HG03097 (cell line): ENCODE measurements at regions not wholly inside any gene's neighbourhood (a gene's known extent, or its start where the extent isn't known, plus 50 kb on each side); places are given as distances from the start of the nearest gene placed in this dataset.

Experiments
- ATAC-seq: cut with Tn5 transposase; IDR thresholded peaks from one replicate; pipeline ENCODE4 v1.9.1; 2021; ENCODE audit not compliant: unreplicated experiment, low FRiP score

GRCh38 chr9:71384343-71384742 is 262.9 kb upstream of the TRPM3 start:
- ATAC-seq: no peak

- ATAC-seq: no peak
Observed at GRCh38 chr9:71383308-71383940, 262.0 kb upstream of the TRPM3 start.

DNA sequence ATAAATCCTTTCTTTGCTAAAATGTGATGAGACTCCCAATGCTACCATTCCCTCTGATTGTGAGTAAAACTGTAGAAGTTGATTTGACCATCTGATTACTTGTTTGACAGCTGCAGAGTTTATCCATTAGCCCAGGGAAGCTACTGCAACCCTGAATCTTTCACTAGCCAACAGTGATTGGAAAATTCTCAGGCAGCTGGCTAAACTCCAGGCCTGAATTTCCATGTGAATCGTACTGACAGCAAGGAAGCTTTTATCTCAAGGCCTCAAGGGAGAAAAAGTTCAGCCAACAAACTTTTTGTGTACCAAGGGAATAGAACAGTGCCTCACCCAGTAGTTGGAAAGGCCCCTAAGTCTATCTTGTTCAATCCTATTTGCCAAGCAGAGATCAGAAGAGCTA is 246.7 kb upstream of the TRPM3 start:
- no peak for ATAC-seq

DNA sequence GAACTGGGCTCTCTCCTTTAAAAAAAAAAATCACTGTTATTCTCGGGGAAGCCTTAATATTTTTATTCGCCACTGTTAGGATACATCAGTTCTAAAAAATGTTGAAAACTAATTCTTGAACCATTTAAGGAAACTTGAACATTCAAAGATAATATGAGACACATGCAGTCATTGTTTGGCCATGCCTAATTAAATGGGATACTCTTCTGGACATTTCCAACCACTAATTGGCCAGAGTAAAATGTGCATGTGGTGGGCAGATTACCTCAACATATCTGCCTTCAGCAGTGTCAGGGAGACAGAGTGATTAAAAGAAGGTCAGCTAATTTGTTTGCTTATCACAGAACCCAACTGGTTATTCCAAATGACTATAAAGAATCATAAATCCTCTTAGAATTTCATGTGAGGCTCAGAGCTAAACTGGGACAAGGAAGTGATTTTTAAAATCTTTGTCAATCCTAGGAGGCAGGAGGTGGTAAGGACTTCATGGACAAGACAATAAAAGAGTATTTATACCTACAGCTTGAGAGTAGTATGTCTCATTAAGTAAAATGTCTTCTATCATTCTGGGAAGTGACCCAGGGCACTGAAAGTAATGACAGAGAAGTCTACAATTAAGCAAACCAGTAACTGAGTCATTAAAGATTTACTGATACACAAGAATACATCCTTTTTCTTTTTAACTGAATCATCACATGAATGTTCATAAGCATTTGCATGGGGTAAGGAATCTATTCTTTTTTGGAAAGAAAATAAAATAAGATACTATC is 242.9 kb upstream of the TRPM3 start:
- ATAC-seq: no peak

- no peak for ATAC-seq
Observed at GRCh38 chr9:71363286-71363961, 242.0 kb upstream of the TRPM3 start.

DNA sequence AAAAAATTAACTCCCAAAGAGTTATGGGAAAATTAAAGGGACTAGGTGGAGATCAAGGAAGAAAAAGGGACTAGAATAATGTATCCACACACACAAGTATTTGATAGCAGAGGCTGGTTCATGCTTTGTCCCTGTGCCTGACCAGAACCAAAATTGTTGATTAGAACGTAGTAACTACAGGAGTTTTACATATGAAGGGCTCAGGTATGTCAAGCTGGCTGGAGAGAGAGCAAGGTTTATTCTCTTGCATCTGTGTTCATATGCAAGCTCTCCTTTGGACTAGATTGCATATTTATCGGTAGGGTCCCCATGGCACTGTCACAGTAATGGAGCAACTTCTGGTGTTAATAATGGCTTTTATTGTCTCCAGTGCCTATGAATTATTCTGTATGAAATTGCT is 239.9 kb upstream of the TRPM3 start:
- ATAC-seq: no peak

DNA sequence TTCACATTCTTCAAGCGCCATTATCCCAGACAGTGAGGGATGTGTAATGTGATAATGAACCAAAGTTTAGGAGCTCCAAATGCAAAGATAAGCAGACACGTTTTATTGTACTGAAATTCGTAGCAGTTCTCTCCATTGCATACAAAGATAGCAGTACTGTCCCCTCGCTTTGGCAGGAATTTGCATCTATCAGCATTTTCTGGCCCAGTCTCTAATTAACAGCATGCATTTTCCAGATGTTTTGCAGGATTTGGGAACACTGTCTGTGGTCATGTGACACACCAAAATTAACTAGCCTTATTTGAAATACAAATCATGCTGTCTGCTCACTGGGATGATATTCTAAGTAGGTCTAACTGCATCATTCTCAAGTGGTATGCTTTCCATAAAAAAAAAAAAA is 235.9 kb upstream of the TRPM3 start:
- no peak for ATAC-seq

- no peak for ATAC-seq
Observed at GRCh38 chr9:71355884-71356283, 234.5 kb upstream of the TRPM3 start.

- no peak for ATAC-seq
Observed at GRCh38 chr9:71353720-71354119, 232.3 kb upstream of the TRPM3 start.

DNA sequence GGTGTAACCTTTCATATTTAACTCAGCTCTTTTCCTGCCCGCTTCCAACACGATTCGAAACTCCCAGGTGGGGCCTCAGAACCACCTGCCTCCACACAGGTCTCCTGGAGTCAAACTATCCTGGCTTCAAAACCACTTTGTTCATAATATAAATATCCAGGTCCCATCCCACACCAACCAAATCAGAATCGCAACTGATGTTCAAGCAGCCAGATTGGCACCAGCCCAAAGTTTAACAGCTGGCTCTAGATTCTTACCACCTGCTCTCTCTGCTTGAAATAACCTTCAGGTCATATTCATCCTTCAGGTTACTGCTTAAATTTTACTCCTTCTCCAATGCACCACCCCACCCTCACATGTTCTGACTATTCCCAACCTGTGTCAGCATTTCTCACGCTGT is 231.4 kb upstream of the TRPM3 start:
- no peak for ATAC-seq

- no peak for ATAC-seq
Observed at GRCh38 chr9:71349218-71349617, 227.8 kb upstream of the TRPM3 start.

- no peak for ATAC-seq
Observed at GRCh38 chr9:71333321-71333720, 211.9 kb upstream of the TRPM3 start.

DNA sequence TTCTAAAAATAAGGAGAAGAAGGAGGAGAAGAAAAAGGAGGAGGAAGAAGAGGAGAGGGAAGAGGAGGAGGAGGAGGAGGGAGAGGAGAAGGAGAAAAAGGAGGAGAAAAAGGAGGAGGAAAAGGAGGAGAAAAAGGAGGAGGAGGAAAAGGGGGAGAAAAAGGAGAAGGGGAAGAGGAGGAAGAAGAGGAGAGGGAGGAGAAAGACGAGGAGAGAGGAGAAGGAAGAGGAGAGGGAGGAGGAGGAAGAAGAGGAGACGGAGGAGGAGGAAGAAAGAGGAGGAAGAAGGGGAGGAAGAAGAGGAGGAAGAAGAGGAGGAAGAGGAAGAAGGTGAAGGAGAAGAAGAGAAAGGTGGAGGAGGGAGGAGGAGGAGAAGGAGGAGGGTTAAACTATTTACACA is 210.2 kb upstream of the TRPM3 start:
- no peak for ATAC-seq

GRCh38 chr9:71329873-71330272 is 208.5 kb upstream of the TRPM3 start:
- no peak for ATAC-seq

GRCh38 chr9:71326360-71326759 is 204.9 kb upstream of the TRPM3 start:
- ATAC-seq: no peak

GRCh38 chr9:71323357-71323756 is 201.9 kb upstream of the TRPM3 start:
- no peak for ATAC-seq

GRCh38 chr9:71322311-71322710 is 200.9 kb upstream of the TRPM3 start:
- ATAC-seq: no peak

GRCh38 chr9:71308454-71308853 is 187.0 kb upstream of the TRPM3 start:
- ATAC-seq: peak; percentile 58

- no peak for ATAC-seq
Observed at GRCh38 chr9:71306134-71306533, 184.7 kb upstream of the TRPM3 start.

GRCh38 chr9:71303351-71303750 is 181.9 kb upstream of the TRPM3 start:
- ATAC-seq: no peak

DNA sequence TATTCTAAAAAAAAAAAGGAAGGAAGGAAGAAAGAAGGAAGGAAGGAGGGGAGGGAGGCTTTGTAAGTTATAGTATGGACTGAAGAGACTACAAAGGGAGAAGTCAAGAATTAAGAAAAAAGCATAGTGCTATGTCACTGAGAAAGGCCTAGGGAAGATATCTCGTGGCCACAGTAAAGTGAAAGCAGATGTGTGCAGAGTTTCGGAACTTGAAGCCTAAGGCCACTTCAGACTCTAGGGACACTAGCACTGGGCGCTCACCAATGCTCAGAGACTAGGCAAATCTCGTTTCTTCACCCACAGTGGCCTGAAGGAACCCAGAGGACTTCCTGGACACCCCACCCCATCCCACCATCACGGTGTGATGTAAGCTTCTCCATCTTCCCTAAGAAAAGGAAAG is 181.4 kb upstream of the TRPM3 start:
- ATAC-seq: no peak

GRCh38 chr9:71295928-71296327 is 174.5 kb upstream of the TRPM3 start:
- ATAC-seq: no peak
